ENCODE measurements at regions not wholly inside any gene's neighbourhood (a gene's known extent, or its start where the extent isn't known, plus 50 kb on each side); places are given as distances from the start of the nearest gene placed in this dataset.

DNA sequence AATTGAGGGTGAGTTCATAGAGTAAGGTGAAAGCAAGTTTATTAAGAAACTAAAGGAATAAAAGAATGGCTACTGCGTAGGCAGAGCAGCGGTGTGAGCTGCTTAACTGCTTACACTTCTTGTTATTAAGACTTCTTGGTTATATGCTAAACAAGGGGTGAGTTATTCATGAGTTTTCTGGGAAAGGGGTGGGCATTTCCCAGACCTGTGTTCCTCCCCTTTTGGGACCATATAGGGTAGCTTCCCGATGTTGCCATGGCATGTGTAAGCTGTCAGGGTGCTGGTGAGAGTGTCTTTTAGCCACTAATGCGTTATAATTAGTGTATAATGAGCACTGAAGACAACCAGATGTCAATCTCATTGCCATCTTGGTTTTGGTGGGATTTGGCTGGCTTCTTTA lies 126.5 kb downstream of the ARSF start:
- TF ChIP-seq, protein P1, sequence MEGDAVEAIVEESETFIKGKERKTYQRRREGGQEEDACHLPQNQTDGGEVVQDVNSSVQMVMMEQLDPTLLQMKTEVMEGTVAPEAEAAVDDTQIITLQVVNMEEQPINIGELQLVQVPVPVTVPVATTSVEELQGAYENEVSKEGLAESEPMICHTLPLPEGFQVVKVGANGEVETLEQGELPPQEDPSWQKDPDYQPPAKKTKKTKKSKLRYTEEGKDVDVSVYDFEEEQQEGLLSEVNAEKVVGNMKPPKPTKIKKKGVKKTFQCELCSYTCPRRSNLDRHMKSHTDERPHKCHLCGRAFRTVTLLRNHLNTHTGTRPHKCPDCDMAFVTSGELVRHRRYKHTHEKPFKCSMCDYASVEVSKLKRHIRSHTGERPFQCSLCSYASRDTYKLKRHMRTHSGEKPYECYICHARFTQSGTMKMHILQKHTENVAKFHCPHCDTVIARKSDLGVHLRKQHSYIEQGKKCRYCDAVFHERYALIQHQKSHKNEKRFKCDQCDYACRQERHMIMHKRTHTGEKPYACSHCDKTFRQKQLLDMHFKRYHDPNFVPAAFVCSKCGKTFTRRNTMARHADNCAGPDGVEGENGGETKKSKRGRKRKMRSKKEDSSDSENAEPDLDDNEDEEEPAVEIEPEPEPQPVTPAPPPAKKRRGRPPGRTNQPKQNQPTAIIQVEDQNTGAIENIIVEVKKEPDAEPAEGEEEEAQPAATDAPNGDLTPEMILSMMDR (IDR thresholded peaks at IDR 0.05; ENCODE audit: control insufficient read depth, insufficient read depth, low read depth, low read length, missing control alignments) = no peak
- DNase-seq (ENCODE audit: low read depth) = no peak
- H3K4me3 ChIP-seq (ENCODE audit: control insufficient read depth, low read depth, low read length) = no peak overlapping the region

DNA sequence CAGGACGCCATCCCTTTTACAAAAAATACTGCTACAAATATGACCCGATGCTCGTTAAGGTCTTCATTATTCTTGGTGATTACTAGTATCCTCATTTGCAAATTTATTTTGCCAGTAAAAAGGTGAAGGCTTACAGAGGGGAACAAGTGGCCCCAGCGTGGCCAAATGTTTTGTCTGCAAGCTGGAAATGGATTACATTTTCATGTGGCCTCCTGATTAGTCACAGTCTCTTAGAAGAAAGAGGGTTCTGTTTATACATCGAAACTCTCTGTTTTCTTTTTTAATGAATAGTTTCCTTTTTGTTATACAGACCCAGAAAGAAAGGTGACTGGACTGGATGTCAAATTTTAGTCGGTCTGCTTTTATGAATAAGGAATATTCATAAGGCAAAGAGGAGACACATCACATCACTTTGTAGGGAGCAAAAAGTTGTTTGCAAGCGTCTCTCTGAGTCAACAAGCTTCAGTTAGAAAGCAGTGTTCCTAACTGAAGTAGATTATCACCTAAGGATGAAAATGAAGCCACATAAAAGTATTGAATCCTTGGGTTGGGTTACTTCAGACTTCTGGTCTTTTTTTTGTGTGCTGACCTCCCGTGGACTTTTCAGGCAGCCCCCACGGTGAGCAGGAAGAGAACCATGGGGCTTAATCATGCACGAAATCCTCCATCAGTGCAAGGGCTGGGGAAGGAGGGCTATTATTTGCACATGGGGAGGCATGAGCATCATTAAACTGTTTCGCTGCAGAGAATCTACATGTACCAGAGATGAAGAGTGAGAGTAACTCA lies 125.6 kb downstream of the ARSF start:
- H3K4me3 ChIP-seq (ENCODE audit: control insufficient read depth, low read depth, low read length) = no peak overlapping the region
- DNase-seq (ENCODE audit: low read depth) = no peak
- TF ChIP-seq, protein P1 (IDR thresholded peaks at IDR 0.05; ENCODE audit: control insufficient read depth, insufficient read depth, low read depth, low read length, missing control alignments) = no peak

DNA sequence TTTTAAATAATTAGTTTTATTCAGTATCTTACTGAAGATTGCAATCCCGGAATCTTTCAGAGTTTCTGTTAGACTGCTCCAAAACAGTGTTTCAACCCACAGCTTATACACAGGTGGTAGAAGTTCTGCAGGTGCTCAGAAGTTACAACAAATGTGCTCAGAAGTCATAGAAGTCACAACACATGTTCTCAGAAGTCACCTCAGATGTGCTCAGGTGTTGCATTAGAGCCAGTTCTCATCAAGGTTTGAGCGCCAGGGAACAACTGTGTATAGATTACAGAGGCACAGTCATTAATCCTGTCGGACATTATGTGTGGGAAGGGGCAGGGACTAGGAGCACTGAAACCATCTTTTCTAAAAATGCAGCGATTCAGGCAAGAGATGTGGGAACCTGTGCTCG lies 124.5 kb downstream of the ARSF start:
- TF ChIP-seq, protein P1 (IDR thresholded peaks at IDR 0.05; ENCODE audit: control insufficient read depth, insufficient read depth, low read depth, low read length, missing control alignments) = no peak
- no peak overlapping the region for H3K4me3 ChIP-seq (ENCODE audit: control insufficient read depth, low read depth, low read length)
- DNase-seq (ENCODE audit: low read depth) = no peak

Data from AG09309 (cell line).